ENCODE measurements at regions not wholly inside any gene's neighbourhood (a gene's known extent, or its start where the extent isn't known, plus 50 kb on each side); places are given as distances from the start of the nearest gene placed in this dataset.
"Not testable (repeated sequence)": the region's sequence is repeated elsewhere in the genome, so short reads cannot be mapped to it uniquely, and the experiment has no call there.

- DNase-seq; intact Hi-C loops (cut with micrococcal nuclease); ATAC-seq: not testable (repeated sequence)
Measured at GRCh38 chr9:41367301-41367700, 178.2 kb upstream of the ZNG1F start.

GRCh38 chr9:41361790-41362189 is 172.7 kb upstream of the ZNG1F start:
- DNase-seq; ATAC-seq; intact Hi-C loops (cut with micrococcal nuclease): not testable (repeated sequence)

- DNase-seq (peak; percentile 61), ATAC-seq (peak; percentile 79)
- intact Hi-C loops (cut with micrococcal nuclease): not testable (repeated sequence)
Measured at GRCh38 chr9:41359116-41359515, 170.0 kb upstream of the ZNG1F start.

GRCh38 chr9:41358682-41359081 is 169.6 kb upstream of the ZNG1F start:
- intact Hi-C loops (cut with micrococcal nuclease): not testable (repeated sequence)
- DNase-seq: peak; percentile 89
- peak; percentile 31 for ATAC-seq

- ATAC-seq; intact Hi-C loops (cut with micrococcal nuclease); DNase-seq: not testable (repeated sequence)
Measured at GRCh38 chr9:41357918-41358404, 168.8 kb upstream of the ZNG1F start.

- intact Hi-C loops (cut with micrococcal nuclease); DNase-seq; ATAC-seq: not testable (repeated sequence)
Measured at GRCh38 chr9:41357350-41357748, 168.2 kb upstream of the ZNG1F start.

- peak; percentile 91 for DNase-seq
- ATAC-seq; intact Hi-C loops (cut with micrococcal nuclease): not testable (repeated sequence)
Measured at GRCh38 chr9:41356588-41357349, 167.7 kb upstream of the ZNG1F start.

- intact Hi-C loops (cut with micrococcal nuclease); ATAC-seq; DNase-seq: not testable (repeated sequence)
Measured at GRCh38 chr9:41355712-41356450, 166.8 kb upstream of the ZNG1F start.

- intact Hi-C loops (cut with micrococcal nuclease); ATAC-seq; DNase-seq: not testable (repeated sequence)
Measured at GRCh38 chr9:41354978-41355377, 165.9 kb upstream of the ZNG1F start.

GRCh38 chr9:41354060-41354934 is 165.2 kb upstream of the ZNG1F start:
- ATAC-seq; DNase-seq; intact Hi-C loops (cut with micrococcal nuclease): not testable (repeated sequence)

GRCh38 chr9:41353026-41353425 is 163.9 kb upstream of the ZNG1F start:
- DNase-seq; ATAC-seq; intact Hi-C loops (cut with micrococcal nuclease): not testable (repeated sequence)

- DNase-seq; ATAC-seq; intact Hi-C loops (cut with micrococcal nuclease): not testable (repeated sequence)
Measured at GRCh38 chr9:41352390-41352789, 163.3 kb upstream of the ZNG1F start.

GRCh38 chr9:41347893-41348292 is 158.8 kb upstream of the ZNG1F start:
- DNase-seq; intact Hi-C loops (cut with micrococcal nuclease); ATAC-seq: not testable (repeated sequence)

GRCh38 chr9:41332562-41332961 is 143.4 kb upstream of the ZNG1F start:
- DNase-seq; ATAC-seq; intact Hi-C loops (cut with micrococcal nuclease): not testable (repeated sequence)

- ATAC-seq; intact Hi-C loops (cut with micrococcal nuclease); DNase-seq: not testable (repeated sequence)
Measured at GRCh38 chr9:41321277-41321676, 132.2 kb upstream of the ZNG1F start.

GRCh38 chr9:41308953-41309352 is 119.8 kb upstream of the ZNG1F start:
- intact Hi-C loops (cut with micrococcal nuclease); DNase-seq; ATAC-seq: not testable (repeated sequence)

GRCh38 chr9:41285744-41286143 is 96.6 kb upstream of the ZNG1F start:
- intact Hi-C loops (cut with micrococcal nuclease); ATAC-seq: not testable (repeated sequence)

GRCh38 chr9:41280299-41281238 is 91.5 kb upstream of the ZNG1F start:
- ATAC-seq; intact Hi-C loops (cut with micrococcal nuclease); DNase-seq: not testable (repeated sequence)

More at GRCh38 chr9:41285744-41286143, 96.6 kb upstream of the ZNG1F start:
- DNase-seq: peak; percentile 9
